GM12878 (cell line): ENCODE measurements at regions not wholly inside any gene's neighbourhood (a gene's known extent, or its start where the extent isn't known, plus 50 kb on each side); places are given as distances from the start of the nearest gene placed in this dataset.

Experiments
- ATAC-seq: fragments of 200-7000 bp; cut with Tn5 transposase; 3 replicates; pipeline ENCODE4 v1.9.1; 2020; ENCODE audit warnings: mild to moderate bottlenecking, moderate library complexity
- BruUV-seq: library from RNA; stranded (reverse); fragments of 400-500 nt; replicated peaks from 2 replicates; lab custom pipeline; 2021; lab: Mats Ljungman, UMichigan
- CTCF ChIA-PET: fragments of 300-600 bp; sonication (Branson Sonifier 250); formaldehyde crosslinking; extraction: SDS; loops from one replicate; lab custom pipeline; 2021; ENCODE audit warnings: inconsistent platforms; lab: Yijun Ruan, JAX
- POLR2A ChIA-PET: fragments of 350-600 bp; formaldehyde crosslinking; extraction: SDS; loops from one replicate; lab custom pipeline; 2021; ENCODE audit warnings: inconsistent platforms; lab: Charles Lee
- RAD21 ChIA-PET: fragments of 300-600 bp; sonication (Branson Sonifier 250); formaldehyde crosslinking; loops from one replicate; lab custom pipeline; 2023; ENCODE audit warnings: antibody characterized with exemption; ENCODE audit not compliant: unreplicated experiment; lab: Charles Lee
- SMC1A ChIA-PET: fragments of 300-600 bp; sonication (Branson Sonifier 250); formaldehyde crosslinking; loops from one replicate; lab custom pipeline; 2023; ENCODE audit not compliant: unreplicated experiment, uncharacterized antibody; lab: Charles Lee
- DNase-seq: peaks from one replicate; pipeline ENCODE4 v3.0.0-alpha.2; 2011; ENCODE audit warnings: low read depth, low spot score
- FAIRE-seq: peaks from 3 replicates; lab custom pipeline; 2011; peaks lifted over from hg19 to GRCh38; lab: Jason Lieb, UNC
- H2AFZ ChIP-seq: 2 replicates; pipeline ENCODE4 v1.6.0; 2011; ENCODE audit warnings: low read depth, low read length, control low read depth; ENCODE audit not compliant: control insufficient read depth
- H3K27ac ChIP-seq: 2 replicates; pipeline ENCODE4 v1.5.1; 2011; ENCODE audit warnings: control low read depth; ENCODE audit not compliant: control insufficient read depth, insufficient read depth
- H3K27me3 ChIP-seq, 2 experiments: replicated peaks in 1 of 2; 2 replicates each; pipeline versions ENCODE4 v1.6.0 to v1.6.1; 2011; ENCODE audit warnings: low read length in 1 of 2; ENCODE audit not compliant: control insufficient read depth in 2 of 2, insufficient read depth in 2 of 2
- H3K36me3 ChIP-seq, 2 experiments: 2 replicates each; pipeline ENCODE4 v1.5.1; 2011; ENCODE audit warnings: low read length in 1 of 2; ENCODE audit not compliant: control insufficient read depth in 2 of 2, insufficient read depth in 2 of 2
- H3K4me1 ChIP-seq: 2 replicates; pipeline ENCODE4 v1.6.1; 2011; ENCODE audit warnings: mild to moderate bottlenecking, low read length, moderate library complexity, mixed read lengths; ENCODE audit not compliant: control insufficient read depth, insufficient read depth
- H3K4me2 ChIP-seq: 2 replicates; pipeline ENCODE4 v1.6.0; 2011; ENCODE audit warnings: control low read depth; ENCODE audit not compliant: control insufficient read depth, insufficient read depth
- H3K4me3 ChIP-seq: fragments of 200-600 bp; sonication (generic); 2 replicates; pipeline ENCODE4 v1.5.1; 2016
- H3K79me2 ChIP-seq: 2 replicates; pipeline ENCODE4 v1.6.0; 2011; ENCODE audit warnings: low read length; ENCODE audit not compliant: control insufficient read depth, insufficient read depth
- H3K9ac ChIP-seq: 2 replicates; pipeline ENCODE4 v1.8.0; 2011; ENCODE audit warnings: low read length, control low read depth, mixed read lengths; ENCODE audit not compliant: control insufficient read depth, insufficient read depth
- H3K9me3 ChIP-seq: replicated peaks from 3 replicates; pipeline ENCODE4 v1.5.1; 2011; ENCODE audit warnings: mild to moderate bottlenecking, low read length; ENCODE audit not compliant: control insufficient read depth, insufficient read depth
- H4K20me1 ChIP-seq: 2 replicates; pipeline ENCODE4 v1.6.0; 2011; ENCODE audit not compliant: control insufficient read depth, insufficient read depth
- CBX3 ChIP-seq: fragments of 200-600 bp; sonication (generic); IDR thresholded peaks from 2 replicates; pipeline ENCODE4 v1.6.1; 2016; ENCODE audit warnings: low read depth, borderline replicate concordance
- CREB1 ChIP-seq: IDR thresholded peaks from 2 replicates; pipeline ENCODE4 v1.6.1; 2012; ENCODE audit warnings: low read depth, mild to moderate bottlenecking, inconsistent platforms
- ELK1 ChIP-seq: IDR thresholded peaks from 2 replicates; pipeline ENCODE4 v1.6.1; 2012; ENCODE audit warnings: low read depth, low read length, improper control_type of control experiment
- POLR2AphosphoS2 ChIP-seq: IDR thresholded peaks from 2 replicates; pipeline ENCODE4 v1.6.1; 2011; ENCODE audit warnings: low read depth, mild to moderate bottlenecking, low read length, improper control_type of control experiment, moderate library complexity
- SMAD5 ChIP-seq: IDR thresholded peaks from 2 replicates; pipeline ENCODE4 v1.6.1; 2016; ENCODE audit warnings: antibody characterized with exemption, low read depth
- SREBF2 ChIP-seq: IDR thresholded peaks from 2 replicates; pipeline ENCODE4 v1.6.1; 2012; ENCODE audit warnings: mild to moderate bottlenecking, low read length
- ZBTB33 ChIP-seq: fragments of 450-650 bp; IDR thresholded peaks from 2 replicates; pipeline ENCODE4 v1.6.1; 2017; ENCODE audit warnings: mild to moderate bottlenecking
- WGBS: methylation state at CpG from one replicate; pipeline ENCODE4 v1.1.6; 2016; ENCODE audit warnings: low lambda C conversion rate; ENCODE audit not compliant: insufficient replicate concordance, insufficient coverage; ENCODE audit errors: missing lambda C conversion rate; 5-methylcytosine and 5-hydroxymethylcytosine counted together
- in situ Hi-C: fragments of 300-500 bp; cut with MboI; formaldehyde crosslinking; loops from 9 replicates; pipeline ENCODE4 v1.14.3; 2018; ENCODE audit warnings: mixed read lengths
- intact Hi-C: fragments of 100-400 bp; cut with micrococcal nuclease; formaldehyde crosslinking; loops from one replicate; pipeline ENCODE4 v1.14.2; 2022; ENCODE audit not compliant: unreplicated experiment

- TF ChIP-seq ZBTB33 (no peak), POLR2AphosphoS2 (no peak)
Observed at GRCh38 chr11:92703449-92703830, 266.0 kb upstream of the MTNR1B start (continued).

GRCh38 chr11:92707173-92707619 lies 262.3 kb upstream of the MTNR1B start:
- ChIA-PET CTCF (no interaction called here), SMC1A (interaction anchor here (1.5 kb wide), 1 partner anchor 38 kb away, joined by 4 read pairs; no protein-coding TSS in a partner anchor), RAD21 (no interaction called here), POLR2A (no interaction called here)
- in situ Hi-C loops, result no loop called here
- Histone ChIP-seq H2AFZ (no peak overlapping the region), H3K27me3 (no peaks in the 10 kb centered on the region), H3K27ac (no peak overlapping the region), H3K4me1 (no peaks in the 10 kb centered on the region), H3K9me3 (no peaks in the 10 kb centered on the region; the same call in 2 of the 3 replicates), H3K9ac (no peak overlapping the region), H3K36me3 (no peaks in the 10 kb centered on the region), H4K20me1 (no peaks in the 10 kb centered on the region), H3K4me3 (no peak overlapping the region), H3K79me2 (no peaks in the 10 kb centered on the region), H3K4me2 (no peak overlapping the region)
- no peak for FAIRE-seq
- no peak for ATAC-seq
- DNase-seq, result no peak
- WGBS, result 38% methylated on average over 3 of the region's 3 CpGs
- no TSS peak for BruUV-seq
- TF ChIP-seq CREB1 (no peak), ELK1 (no peak), CBX3 (no peak), SMAD5 (no peak), SREBF2 (no peak)
- intact Hi-C loops, result no loop called here
